Liver (tissue), 8 donors: ENCODE measurements at regions not wholly inside any gene's neighbourhood (a gene's known extent, or its start where the extent isn't known, plus 50 kb on each side); places are given as distances from the start of the nearest gene placed in this dataset.

ENCODE experiments used
- DNase-seq: peaks from one replicate; pipeline ENCODE4 v3.0.0-alpha.2; 2017; ENCODE audit warnings: low spot score
- H3K27ac ChIP-seq, 2 donors: one replicate each; pipeline ENCODE4 v1.7.0; 2013; ENCODE audit warnings: inconsistent platforms in 2 of 2, low read length in 2 of 2, control low read depth in 1 of 2, low read depth in 1 of 2, mild to moderate bottlenecking in 1 of 2
- H3K27me3 ChIP-seq, 4 donors: one replicate each; pipeline versions ENCODE4 v1.6.1 to v1.7.0; 2013; ENCODE audit warnings: low read length in 3 of 4, inconsistent platforms in 1 of 4, mild to moderate bottlenecking in 1 of 4, moderate library complexity in 1 of 4; ENCODE audit not compliant: control insufficient read depth in 4 of 4, insufficient read depth in 4 of 4
- H3K36me3 ChIP-seq, 4 donors: one replicate each; pipeline versions ENCODE4 v1.6.1 to v1.7.0; 2013; ENCODE audit warnings: low read length in 3 of 4, mild to moderate bottlenecking in 3 of 4, low read depth in 1 of 4, moderate library complexity in 1 of 4; ENCODE audit not compliant: control insufficient read depth in 4 of 4, insufficient read depth in 3 of 4
- H3K4me1 ChIP-seq, 4 donors: one replicate each; pipeline versions ENCODE4 v1.6.1 to v1.7.0; 2013; ENCODE audit warnings: low read length in 3 of 4, mild to moderate bottlenecking in 3 of 4, moderate library complexity in 1 of 4; ENCODE audit not compliant: control insufficient read depth in 4 of 4, insufficient read depth in 4 of 4
- H3K4me3 ChIP-seq, 3 donors: one replicate each; pipeline versions ENCODE4 v1.6.1 to v1.7.0; 2013; ENCODE audit warnings: low read length in 3 of 3, control low read depth in 1 of 3, low read depth in 1 of 3, mild to moderate bottlenecking in 1 of 3
- H3K9ac ChIP-seq, 2 donors: one replicate each; pipeline ENCODE4 v1.7.0; 2013; ENCODE audit warnings: low read length in 2 of 2, mild to moderate bottlenecking in 2 of 2, moderate library complexity in 2 of 2, control low read depth in 1 of 2, low read depth in 1 of 2
- H3K9me3 ChIP-seq, 4 donors: one replicate each; pipeline versions ENCODE4 v1.6.1 to v1.7.0; 2013; ENCODE audit warnings: low read length in 3 of 4; ENCODE audit not compliant: control insufficient read depth in 4 of 4
- ATF3 ChIP-seq: IDR thresholded peaks from 2 replicates; pipeline ENCODE4 v1.6.1; 2016; ENCODE audit warnings: antibody characterized with exemption
- EGR1 ChIP-seq, 2 donors: IDR thresholded peaks; 2 replicates each; pipeline ENCODE4 v1.6.1; 2016 to 2018; ENCODE audit warnings: antibody characterized with exemption in 2 of 2, low read depth in 2 of 2
- FOXA1 ChIP-seq: IDR thresholded peaks from 2 replicates; pipeline ENCODE4 v1.6.1; 2016; ENCODE audit warnings: antibody characterized with exemption
- FOXA2 ChIP-seq: IDR thresholded peaks from 2 replicates; pipeline ENCODE4 v1.6.1; 2016; ENCODE audit warnings: antibody characterized with exemption
- GABPA ChIP-seq, 2 donors: IDR thresholded peaks in 1 of 2; conservative IDR thresholded peaks in 1 of 2; 2 replicates each; pipeline ENCODE4 v1.6.1; 2016; ENCODE audit warnings: antibody characterized with exemption in 2 of 2, mild to moderate bottlenecking in 1 of 2, moderate library complexity in 1 of 2
- HNF4A ChIP-seq, 2 donors: conservative IDR thresholded peaks; 2 replicates each; pipeline ENCODE4 v1.6.1; 2016; ENCODE audit warnings: antibody characterized with exemption in 2 of 2, mild to moderate bottlenecking in 2 of 2
- HNF4G ChIP-seq: IDR thresholded peaks from 2 replicates; pipeline ENCODE4 v1.6.1; 2016; ENCODE audit warnings: antibody characterized with exemption
- JUND ChIP-seq, 2 donors: IDR thresholded peaks; 2 replicates each; pipeline ENCODE4 v1.6.1; 2016; ENCODE audit warnings: antibody characterized with exemption in 2 of 2
- NR2F2 ChIP-seq: IDR thresholded peaks from 2 replicates; pipeline ENCODE4 v1.6.1; 2016; ENCODE audit warnings: antibody characterized with exemption
- RAD21 ChIP-seq, 2 donors: IDR thresholded peaks; 2 replicates each; pipeline ENCODE4 v1.6.1; 2016; ENCODE audit warnings: antibody characterized with exemption in 2 of 2, mild to moderate bottlenecking in 2 of 2
- REST ChIP-seq: IDR thresholded peaks from 2 replicates; pipeline ENCODE4 v1.6.1; 2016; ENCODE audit warnings: antibody characterized with exemption, mild to moderate bottlenecking
- RXRA ChIP-seq, 2 donors: IDR thresholded peaks; 2 replicates each; pipeline ENCODE4 v1.6.1; 2017 to 2018; ENCODE audit warnings: antibody characterized with exemption in 2 of 2, mild to moderate bottlenecking in 1 of 2
- SP1 ChIP-seq: IDR thresholded peaks from 2 replicates; pipeline ENCODE4 v1.6.1; 2018; ENCODE audit warnings: antibody characterized with exemption, mild to moderate bottlenecking
- TAF1 ChIP-seq: conservative IDR thresholded peaks from 2 replicates; pipeline ENCODE4 v1.6.1; 2016; ENCODE audit warnings: antibody characterized with exemption, mild to moderate bottlenecking
- YY1 ChIP-seq: IDR thresholded peaks from 2 replicates; pipeline ENCODE4 v1.6.1; 2016; ENCODE audit warnings: antibody characterized with exemption, mild to moderate bottlenecking
- ZBTB33 ChIP-seq: IDR thresholded peaks from 2 replicates; pipeline ENCODE4 v1.6.1; 2016; ENCODE audit warnings: antibody characterized with exemption
- WGBS: extraction: QIAGEN DNeasy Blood & Tissue Kit; methylation state at CpG from one replicate; pipeline ENCODE4 v1.1.7; 2013; 5-methylcytosine and 5-hydroxymethylcytosine counted together
- TF ChIP-seq, protein P1 (sequence below): fragments of 150-350 bp; IDR thresholded peaks from 2 replicates; pipeline ENCODE4 v1.5.1; 2017; ENCODE audit warnings: improper control_type of control experiment, low read depth, low read length; ENCODE audit not compliant: missing input control
- TF ChIP-seq, protein P2 (sequence below): IDR thresholded peaks from 2 replicates; pipeline ENCODE4 v1.6.1; 2016; ENCODE audit warnings: antibody characterized with exemption
- donor health status: healthy.
- donor health status: healthy.
- donor health status: healthy.
- donor health status: healthy.
- donor health status: healthy.

DNA sequence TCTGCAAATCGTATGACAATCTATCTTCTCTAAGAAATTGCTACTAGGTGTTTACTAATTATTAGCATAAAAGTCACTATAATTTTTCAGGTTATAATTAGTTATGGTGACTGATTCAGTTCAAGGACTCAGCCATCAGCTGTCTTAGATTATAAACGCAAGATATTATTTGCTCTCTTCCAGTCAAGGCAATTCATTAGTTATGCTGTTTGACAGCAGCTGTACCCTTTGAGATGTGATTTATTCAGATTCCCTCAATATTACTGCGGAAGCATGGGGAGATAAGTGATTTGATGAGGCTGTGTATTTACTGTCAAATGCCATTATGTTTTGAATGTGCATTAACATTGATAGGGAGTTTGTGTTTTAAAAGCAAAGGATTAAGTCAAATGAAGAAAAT is 558.9 kb upstream of the FSIP2 start:
- no peak overlapping the region for H3K9ac ChIP-seq
- H3K36me3 ChIP-seq = no peaks in the 10 kb centered on the region
- TF ChIP-seq FOXA1 (no peak), REST (no peak), SP1 (no peak), EGR1 (IDR thresholded peaks at IDR 0.05; ENCODE audit: low read depth in 2 of 2) (no peak), NR2F2 (no peak), TAF1 (no peak), ZBTB33 (no peak), JUND (IDR thresholded peaks at IDR 0.05) (no peak), HNF4G (no peak), RAD21 (IDR thresholded peaks at IDR 0.05) (no peak), GABPA (IDR thresholded peaks at IDR 0.05 in 1 of 2, conservative IDR thresholded peaks at IDR 0.05 in 1 of 2) (no peak), YY1 (no peak), ATF3 (no peak), RXRA (IDR thresholded peaks at IDR 0.05) (no peak), HNF4A (conservative IDR thresholded peaks at IDR 0.05) (no peak), FOXA2 (no peak)
- TF ChIP-seq, protein P1, sequence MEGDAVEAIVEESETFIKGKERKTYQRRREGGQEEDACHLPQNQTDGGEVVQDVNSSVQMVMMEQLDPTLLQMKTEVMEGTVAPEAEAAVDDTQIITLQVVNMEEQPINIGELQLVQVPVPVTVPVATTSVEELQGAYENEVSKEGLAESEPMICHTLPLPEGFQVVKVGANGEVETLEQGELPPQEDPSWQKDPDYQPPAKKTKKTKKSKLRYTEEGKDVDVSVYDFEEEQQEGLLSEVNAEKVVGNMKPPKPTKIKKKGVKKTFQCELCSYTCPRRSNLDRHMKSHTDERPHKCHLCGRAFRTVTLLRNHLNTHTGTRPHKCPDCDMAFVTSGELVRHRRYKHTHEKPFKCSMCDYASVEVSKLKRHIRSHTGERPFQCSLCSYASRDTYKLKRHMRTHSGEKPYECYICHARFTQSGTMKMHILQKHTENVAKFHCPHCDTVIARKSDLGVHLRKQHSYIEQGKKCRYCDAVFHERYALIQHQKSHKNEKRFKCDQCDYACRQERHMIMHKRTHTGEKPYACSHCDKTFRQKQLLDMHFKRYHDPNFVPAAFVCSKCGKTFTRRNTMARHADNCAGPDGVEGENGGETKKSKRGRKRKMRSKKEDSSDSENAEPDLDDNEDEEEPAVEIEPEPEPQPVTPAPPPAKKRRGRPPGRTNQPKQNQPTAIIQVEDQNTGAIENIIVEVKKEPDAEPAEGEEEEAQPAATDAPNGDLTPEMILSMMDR = no peak
- TF ChIP-seq, protein P2, sequence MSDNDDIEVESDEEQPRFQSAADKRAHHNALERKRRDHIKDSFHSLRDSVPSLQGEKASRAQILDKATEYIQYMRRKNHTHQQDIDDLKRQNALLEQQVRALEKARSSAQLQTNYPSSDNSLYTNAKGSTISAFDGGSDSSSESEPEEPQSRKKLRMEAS = no peak
- no peaks in the 10 kb centered on the region for H3K9me3 ChIP-seq
- no peak overlapping the region for H3K4me3 ChIP-seq
- no peak overlapping the region for H3K27ac ChIP-seq
- no peak for DNase-seq
- H3K27me3 ChIP-seq = no peaks in the 10 kb centered on the region
- no peaks in the 10 kb centered on the region for H3K4me1 ChIP-seq
- 51% methylated on average over 3 of the region's 3 CpGs for WGBS

GRCh38 chr2:185181901-185182300 is 556.7 kb upstream of the FSIP2 start:
- no peak for DNase-seq
- H3K4me3 ChIP-seq = no peak overlapping the region
- H3K27ac ChIP-seq = no peak overlapping the region
- TF ChIP-seq YY1 (no peak), RXRA (IDR thresholded peaks at IDR 0.05) (no peak), EGR1 (IDR thresholded peaks at IDR 0.05; ENCODE audit: low read depth in 2 of 2) (no peak), JUND (IDR thresholded peaks at IDR 0.05) (no peak), HNF4A (conservative IDR thresholded peaks at IDR 0.05) (no peak), NR2F2 (no peak), HNF4G (no peak), SP1 (no peak), ATF3 (no peak), ZBTB33 (no peak), FOXA1 (no peak), FOXA2 (no peak), RAD21 (IDR thresholded peaks at IDR 0.05) (no peak)
- TF ChIP-seq, protein P2 = no peak
- 81% methylated on average over 3 of the region's 3 CpGs for WGBS
- no peaks in the 10 kb centered on the region for H3K36me3 ChIP-seq
- no peak overlapping the region for H3K9ac ChIP-seq
- no peaks in the 10 kb centered on the region for H3K9me3 ChIP-seq
- H3K27me3 ChIP-seq = no peaks in the 10 kb centered on the region
- H3K4me1 ChIP-seq = no peaks in the 10 kb centered on the region
